ENCODE measurements at regions not wholly inside any gene's neighbourhood (a gene's known extent, or its start where the extent isn't known, plus 50 kb on each side); places are given as distances from the start of the nearest gene placed in this dataset.

DNA sequence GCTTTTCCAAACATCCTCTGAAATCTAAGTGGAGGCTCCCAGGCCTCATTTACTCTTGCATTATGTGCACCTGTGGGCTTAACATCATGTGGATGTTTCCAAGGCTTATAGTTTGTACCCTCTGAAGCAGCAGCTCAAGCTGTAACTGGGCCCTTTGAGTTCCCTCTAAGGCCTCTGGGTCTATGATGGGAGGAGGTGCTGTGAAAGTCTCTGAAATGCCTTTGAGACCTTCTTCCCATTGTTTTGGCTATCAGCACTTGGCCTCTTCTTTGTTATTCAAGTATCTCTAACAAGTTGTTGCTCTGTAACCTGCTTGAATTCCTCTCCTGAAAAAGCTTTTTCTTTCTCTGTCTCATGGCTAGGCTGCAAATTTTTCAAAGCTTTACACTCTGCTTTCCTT is 58.1 kb upstream of the MYT1L start:
- TF ChIP-seq CTCF (IDR thresholded peaks at IDR 0.05): no peak
- Histone ChIP-seq H3K27me3 (no peaks in the 10 kb centered on the region), H3K9me3 (no peaks in the 10 kb centered on the region), H3K36me3 (no peaks in the 10 kb centered on the region), H3K4me3 (no peak overlapping the region), H3K4me1 (no peaks in the 10 kb centered on the region), H3K27ac (no peak overlapping the region)
- intact Hi-C loops (cut with DNase I): no loop called here
- no peak for DNase-seq (ENCODE audit: low spot score in 2 of 2)
